Right forelimb (tissue), 1 donor: ENCODE measurements at regions not wholly inside any gene's neighbourhood (a gene's known extent, or its start where the extent isn't known, plus 50 kb on each side); places are given as distances from the start of the nearest gene placed in this dataset.
"Not testable (repeated sequence)": the region's sequence is repeated elsewhere in the genome, so short reads cannot be mapped to it uniquely, and the experiment has no call there.

Experiments used
- DNase-seq: peaks from one replicate; pipeline ENCODE4 v3.0.0-alpha.2; 2018

DNA sequence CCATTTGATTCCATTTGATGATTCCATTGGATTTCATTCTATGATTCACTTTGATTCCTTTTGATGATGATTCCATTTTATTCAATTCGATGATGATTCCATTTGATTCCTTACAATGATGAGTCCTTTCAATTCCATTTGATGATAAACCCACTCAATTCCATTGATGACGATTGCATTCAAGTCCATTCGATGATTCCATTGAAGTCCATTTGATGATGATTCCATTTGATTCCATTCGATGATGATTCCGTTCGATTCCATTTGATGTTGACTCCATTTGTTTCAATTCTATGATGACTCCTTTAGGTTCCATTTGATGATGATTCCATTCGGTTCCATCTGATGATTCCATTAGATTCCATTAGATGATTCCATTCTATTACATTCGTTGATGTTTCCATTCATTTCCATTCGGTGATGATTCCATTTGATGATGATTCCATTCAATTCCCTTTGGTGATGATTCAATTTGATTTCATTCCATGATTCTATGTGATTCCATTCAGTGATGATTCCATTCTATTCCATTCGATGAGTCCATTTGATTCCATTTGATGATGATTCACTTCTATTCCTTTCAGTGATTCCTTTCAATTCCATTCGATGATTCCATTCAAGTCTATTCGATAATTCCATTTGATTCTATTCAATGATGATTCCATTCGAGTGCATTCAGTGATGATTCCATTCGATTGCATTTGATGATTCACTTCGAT, 1106.0 kb downstream of the RPIA start:
- no peak for DNase-seq

DNA sequence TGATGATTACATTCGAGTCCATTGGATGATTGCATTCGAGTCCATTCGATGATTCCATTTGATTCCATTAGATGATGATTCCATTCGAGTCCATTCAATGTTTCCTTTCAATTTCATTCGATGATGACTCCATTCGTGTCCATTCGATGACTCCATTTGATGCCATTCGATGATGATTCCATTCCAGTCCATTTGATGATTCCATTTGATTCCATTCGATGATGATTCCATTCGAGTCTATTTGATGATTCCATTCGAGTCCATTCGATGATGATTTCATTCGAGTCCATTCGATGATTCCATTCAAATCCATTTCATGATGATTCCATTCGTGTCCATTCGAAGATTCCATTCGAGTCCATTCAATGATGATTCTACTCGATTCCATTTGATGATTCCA, 1109.7 kb downstream of the RPIA start:
- DNase-seq, result not testable (repeated sequence)

DNA sequence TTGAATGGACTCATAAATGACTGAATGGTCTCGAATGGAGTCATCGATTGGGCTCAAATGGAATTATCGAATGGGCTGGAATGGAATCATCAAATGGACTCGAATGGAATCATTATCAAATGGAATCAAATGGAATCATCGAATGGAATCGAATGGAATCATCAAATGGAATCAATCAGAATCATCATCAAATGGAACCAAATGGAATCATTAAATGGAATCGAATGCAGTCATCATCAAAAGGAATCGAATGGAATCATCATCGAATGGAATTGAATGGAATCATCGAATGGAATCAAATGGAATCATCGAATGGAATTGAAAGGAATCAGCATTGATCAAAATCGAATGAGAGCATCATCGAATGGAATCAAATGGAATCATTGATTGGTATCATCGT, 1114.9 kb downstream of the RPIA start:
- DNase-seq, result not testable (repeated sequence)

DNA sequence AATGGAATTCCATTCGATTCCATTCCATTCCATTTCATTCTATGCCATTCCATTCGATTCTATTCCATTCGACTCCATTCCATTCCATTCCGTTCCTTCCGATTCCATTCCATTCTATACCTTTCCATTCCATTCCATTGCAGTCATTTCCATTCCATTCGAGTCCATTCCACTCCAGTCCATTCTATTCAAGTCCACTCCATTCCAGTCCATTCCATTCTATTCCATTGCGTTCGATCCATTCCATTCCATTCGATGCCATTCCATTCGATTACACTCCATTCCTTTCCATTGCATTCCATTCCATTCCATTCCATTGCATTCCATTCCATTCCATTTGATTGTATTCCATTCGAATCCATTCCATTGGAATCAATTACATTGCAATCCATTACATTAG, 1119.8 kb downstream of the RPIA start:
- DNase-seq, result no peak

DNA sequence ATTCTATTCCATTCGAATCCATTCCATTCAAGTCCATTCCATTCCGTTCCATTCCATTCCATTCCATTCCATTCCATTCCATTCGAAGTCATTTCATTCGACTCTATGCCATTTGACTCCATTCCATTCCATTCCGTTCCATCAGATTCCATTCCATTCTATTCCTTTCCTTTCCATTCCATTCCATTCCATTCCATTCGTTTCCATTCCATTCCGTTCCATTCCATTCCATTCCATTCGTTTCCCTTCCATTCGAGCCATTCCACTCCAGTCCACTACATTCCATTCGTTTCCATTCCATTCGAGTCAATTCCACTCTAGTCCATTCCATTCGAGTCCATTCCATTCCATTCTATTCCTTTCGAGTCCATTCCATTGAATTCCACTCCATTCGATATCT, 1120.4 kb downstream of the RPIA start:
- DNase-seq, result not testable (repeated sequence)

DNA sequence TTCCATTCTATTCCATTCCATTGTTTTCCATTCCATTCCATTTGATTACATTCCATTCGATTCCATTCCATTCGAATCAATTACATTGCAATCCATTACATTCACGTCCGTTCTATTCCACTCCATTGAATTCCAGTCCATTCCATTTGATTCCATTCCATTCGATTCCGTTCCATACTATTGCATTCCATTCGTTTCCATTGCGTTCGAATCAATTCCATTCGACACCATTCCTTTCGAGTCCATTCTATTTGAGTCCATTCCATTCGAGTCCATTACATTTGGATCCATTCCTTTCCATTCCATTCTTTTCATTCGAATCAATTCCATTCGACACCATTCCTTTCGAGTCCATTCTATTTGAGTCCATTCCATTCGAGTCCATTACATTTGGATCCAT, 1122.9 kb downstream of the RPIA start:
- DNase-seq, result not testable (repeated sequence)

DNA sequence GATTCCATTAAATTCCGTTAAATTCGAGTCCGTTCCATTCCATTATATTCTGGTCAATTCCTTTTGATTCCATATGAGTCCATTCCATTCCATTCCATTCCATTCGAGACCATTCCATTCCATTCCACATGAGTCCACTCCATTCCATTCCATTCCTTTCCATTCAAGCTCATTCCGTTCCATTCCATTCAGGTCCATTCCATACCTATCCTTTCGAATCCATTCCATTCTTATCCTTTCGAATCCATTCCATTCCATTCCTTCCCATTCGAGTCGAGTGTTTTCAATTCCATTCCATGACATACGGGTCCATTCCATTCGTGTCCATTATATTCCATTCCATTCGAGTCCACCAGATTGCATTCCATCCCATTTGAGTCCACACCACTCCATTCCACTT, 1127.4 kb downstream of the RPIA start:
- no peak for DNase-seq

DNA sequence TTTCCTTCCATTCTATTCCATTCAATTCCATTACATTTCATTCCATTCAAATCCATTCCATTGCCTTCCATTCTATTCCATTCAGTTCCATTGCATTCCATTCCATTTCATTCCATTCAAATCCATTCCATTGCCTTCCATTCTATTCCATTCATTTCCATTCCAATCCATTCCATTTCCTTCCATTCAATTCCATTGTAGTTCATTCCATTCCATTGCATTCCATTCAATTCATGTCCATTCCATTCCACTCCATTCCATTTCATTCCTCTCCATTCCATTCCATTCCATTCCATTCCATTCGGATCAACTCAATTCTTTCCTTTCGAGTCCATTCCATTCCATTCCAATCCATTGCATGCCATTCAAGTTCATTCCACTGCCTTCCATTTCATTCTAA, 1128.3 kb downstream of the RPIA start:
- DNase-seq, result no peak

DNA sequence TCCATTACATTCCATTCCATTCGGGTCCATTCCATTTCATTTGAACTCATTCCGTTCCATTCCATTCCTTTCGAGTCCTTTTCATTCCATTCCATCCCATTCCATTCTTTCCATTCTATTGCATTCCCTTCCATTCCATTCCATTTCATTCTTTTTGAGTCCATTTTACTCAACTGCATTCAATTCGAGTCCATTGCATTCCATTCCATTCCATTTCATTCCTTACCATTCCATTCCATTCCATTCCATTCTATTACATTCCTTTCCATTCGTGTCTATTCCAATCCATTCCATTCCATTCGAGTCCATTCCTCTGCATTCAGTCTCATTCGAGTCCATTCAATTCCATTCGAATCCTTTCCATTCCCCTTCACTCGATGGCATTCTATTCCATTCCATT, 1128.8 kb downstream of the RPIA start:
- no peak for DNase-seq

DNA sequence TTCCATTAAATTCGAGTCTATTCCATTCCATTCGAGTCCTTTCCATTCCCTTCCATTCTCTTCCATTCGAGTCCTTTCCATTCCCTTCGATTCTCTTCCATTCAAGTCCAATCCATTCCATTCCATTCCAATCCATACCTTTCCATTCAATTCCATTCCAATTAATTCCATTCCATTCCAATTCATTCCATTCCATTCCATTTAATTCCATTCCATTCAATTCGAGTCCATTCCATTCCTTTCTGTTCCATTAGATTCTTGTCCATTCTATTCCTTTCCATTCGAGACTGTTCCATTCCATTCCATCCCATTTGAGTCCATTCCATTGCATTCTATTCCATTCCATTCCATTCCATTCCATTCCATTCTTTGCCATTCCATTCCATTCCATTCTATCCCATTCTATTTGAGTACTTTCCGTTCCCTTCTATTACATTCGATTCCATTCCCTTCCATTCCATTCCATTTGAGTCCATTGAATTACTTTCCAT, 1130.0 kb downstream of the RPIA start:
- DNase-seq, result no peak

DNA sequence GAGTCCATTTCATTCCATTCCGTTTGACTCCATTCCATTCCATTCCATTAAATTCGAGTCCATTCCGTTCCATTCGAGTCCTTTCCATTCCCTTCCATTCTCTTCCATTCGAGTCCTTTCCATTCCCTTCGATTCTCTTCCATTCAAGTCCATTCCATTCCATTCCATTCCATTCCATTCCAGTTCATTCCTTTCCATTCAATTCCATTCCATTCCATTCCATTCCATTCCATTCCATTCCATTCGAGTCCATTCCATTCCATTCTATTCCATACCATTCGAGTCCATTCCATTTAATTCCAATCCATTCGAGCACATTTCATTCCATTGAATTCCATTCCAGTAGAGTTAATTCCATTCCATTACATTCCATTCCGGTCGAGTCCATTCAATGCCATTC, 1130.9 kb downstream of the RPIA start:
- not testable (repeated sequence) for DNase-seq

DNA sequence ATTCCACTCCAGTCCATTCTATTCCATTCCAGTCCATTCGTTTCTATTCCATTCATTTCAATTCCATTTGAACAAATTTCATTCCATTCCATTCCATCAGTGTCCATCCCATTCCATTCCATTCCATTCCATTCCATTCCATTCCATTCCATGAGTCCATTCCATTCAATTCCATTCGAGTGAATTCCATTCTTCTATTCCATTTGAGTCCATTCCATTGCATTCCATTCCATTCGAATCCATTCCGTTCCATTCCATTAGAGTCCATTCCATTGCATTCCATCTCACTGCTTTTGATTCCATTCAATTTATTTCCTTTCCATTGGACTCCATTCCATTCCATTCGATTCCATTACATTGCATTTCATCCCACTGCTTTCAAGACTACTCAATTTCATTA, 1132.1 kb downstream of the RPIA start:
- no peak for DNase-seq

DNA sequence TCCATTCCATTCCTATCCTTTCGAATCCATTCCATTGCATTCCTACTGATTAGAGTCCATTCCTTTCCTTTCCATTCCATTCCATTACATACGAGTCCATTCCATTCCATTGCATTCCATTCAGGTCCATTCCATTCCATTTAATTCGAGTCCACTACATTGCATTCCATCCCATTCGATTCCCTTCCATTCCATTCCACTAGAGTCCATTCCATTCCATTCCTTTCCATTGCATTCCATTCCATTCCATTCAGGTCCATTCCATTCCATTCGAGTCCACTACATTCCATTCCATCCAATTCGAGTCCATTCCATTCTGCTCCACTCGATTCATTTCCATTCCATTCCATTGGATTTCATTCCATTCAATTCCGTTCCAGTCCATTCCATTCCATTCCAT, 1133.6 kb downstream of the RPIA start:
- DNase-seq, result no peak

DNA sequence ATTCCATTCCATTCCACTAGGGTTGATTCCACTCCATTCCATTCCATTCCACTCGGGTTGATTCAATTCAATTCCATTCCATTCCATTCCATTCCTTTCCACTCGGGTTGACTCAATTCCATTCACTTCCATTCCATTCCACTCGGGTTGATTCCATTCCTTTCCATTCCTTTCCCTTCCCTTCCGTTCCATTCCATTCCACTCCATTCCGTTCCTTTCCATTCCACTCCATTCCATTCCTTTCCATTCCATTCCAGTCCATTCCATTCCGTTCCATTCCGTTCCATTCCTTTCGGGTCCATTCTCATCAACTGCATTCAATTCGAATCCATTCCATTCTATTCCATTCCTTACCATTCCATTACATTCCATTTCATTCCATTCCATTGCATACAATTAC, 1135.3 kb downstream of the RPIA start:
- not testable (repeated sequence) for DNase-seq

DNA sequence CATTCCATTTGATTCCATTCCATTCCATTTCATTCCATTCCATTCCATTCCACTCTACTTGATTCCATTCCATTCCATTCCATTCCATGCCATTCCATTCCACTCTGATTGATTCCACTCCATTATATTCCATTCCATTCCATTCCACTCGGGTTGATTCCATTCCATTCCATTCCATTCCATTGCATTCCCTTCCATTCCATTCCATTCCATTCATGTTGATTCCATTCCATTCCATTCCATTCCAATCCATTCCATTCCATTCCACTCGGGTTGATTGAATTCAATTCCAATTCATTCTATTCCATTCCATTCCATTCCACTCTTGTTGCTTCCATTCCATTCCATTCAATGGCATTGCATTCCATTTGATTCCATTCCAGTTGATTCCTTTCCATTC, 1136.4 kb downstream of the RPIA start:
- not testable (repeated sequence) for DNase-seq

DNA sequence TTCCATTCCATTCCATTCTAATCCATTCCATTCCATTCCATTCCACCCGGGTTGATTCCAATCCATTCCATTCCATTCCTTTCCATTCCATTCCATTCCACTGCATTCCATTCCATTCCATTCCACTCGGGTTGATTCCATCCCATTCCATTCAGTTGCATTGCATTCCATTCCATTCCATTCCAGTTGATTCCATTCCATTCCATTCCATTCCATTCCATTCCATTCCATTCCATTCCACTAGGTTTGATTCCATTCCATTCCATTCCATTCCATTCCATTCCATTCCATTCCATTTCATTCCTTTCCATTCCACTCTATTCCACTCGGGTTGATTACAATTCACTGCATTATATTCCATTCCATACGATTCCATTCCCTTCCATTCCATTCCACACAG, 1136.9 kb downstream of the RPIA start:
- not testable (repeated sequence) for DNase-seq

DNA sequence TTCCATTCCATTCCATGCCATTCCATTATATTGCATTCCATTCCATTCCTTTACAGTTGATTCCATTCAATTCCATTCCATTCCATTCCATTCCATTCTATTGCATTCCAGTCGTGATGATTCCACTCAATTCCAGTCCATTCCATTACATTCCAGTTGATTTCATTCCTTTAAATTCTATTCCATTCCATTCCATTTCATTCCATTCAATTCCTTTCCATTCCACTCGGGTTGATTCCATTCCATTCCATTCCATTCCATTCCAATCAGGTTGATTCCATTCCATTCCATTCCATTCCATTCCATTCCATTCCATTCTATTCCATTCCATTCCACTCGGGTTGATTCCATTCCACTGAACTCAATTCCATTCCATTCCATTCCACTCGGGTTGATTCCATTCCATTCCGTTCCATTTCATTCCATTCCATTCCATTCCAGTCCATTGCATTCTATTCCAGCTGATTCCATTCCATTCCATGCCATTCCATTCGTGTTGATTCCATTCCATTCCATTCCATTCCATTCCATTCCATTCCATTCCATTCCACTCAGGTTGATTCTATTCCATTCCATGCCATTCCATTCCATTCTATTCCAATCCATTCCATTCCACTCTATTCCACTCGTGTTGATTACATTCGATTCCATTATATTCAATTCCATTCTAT, 1137.6 kb downstream of the RPIA start:
- DNase-seq, result not testable (repeated sequence)

DNA sequence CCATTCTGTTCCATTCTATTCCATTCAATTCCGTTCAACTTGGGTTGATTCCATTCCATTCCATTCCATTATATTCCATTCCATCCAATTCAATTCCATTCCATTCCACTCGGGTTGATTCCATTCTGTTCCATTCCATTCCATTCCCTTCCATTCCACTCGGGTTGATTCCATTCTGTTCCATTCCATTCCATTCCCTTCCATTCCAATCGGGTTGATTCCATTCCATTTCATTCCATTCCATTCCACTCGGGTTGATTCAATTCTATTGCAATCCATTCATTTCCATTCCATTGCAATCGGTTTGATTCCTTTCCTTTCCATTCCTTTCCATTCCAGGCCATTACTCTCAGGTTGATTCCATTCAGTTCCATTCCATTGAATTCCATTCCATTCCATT, 1138.4 kb downstream of the RPIA start:
- DNase-seq, result no peak

DNA sequence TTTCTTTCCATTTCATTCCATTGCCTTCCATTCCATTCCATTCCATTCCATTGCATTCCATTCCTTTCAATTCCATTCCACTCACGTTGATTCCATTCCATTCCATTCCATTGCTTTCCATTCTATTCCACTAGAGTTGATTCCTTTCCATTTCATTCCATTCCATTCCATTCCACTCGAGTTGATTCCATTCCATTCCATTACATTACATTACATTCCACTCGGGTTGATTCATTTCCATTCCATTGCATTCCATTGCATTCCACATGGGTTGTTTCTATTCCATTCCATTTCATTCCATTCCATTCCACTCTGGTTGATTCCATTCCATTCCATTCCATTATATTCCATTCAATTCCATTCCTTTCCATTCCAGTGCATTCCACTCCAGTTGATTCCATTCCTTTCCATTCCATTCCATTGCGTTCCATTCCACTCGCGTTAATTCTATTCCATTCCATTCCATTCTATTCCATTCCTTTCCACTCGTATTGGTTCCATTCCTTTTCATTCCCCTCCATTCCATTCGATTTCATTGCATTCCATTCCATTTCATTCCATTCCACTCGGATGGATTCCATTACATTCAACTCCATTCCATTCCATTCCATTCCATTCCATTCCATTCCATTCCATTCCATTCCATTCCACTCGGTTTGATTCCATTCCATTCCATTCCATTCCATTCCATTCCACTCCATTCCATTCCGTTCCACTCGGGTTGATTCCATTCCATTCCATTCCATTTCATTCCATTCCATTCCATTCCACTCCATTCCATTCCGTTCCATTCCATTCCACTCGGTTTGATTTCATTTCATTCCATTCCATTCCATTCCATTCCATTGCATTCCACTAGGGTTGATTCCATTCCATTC, 1139.1 kb downstream of the RPIA start:
- not testable (repeated sequence) for DNase-seq

DNA sequence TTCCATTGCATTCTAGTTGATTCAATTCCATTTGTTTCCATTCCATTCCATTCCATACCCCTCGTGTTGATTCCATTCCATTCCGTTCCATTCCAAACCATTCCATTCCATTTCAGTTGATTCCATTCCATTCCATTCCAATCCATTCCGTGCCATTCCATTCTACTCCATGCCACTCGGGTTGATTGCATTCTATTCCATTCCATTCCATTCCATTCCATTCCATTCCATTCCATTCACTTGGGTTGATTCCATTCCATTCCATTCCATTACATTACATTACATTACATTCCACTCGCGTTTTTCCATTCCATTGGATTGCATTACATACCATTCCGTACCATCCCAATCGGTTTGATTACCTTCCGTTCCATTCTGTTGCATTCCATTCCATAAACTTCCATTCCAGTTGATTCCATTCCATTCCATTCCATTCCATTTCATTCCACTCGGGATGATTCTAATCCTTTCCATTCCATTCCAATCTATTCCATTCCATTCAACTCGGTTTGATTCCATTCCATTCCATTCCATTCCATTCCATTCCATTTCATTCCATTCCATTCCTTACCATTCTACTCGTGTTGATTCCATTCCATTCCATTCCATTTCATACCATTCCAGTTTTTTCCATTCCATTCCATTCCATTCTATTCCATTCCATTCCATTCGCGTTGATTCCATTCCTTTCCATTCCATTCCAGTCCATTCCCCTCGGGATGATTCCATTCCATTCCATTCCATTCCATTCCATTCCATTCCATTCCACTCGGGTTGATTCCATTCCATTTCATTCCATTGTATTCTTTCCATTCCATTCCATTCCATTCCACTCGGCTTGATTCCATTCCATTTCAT, 1140.4 kb downstream of the RPIA start:
- no peak for DNase-seq

DNA sequence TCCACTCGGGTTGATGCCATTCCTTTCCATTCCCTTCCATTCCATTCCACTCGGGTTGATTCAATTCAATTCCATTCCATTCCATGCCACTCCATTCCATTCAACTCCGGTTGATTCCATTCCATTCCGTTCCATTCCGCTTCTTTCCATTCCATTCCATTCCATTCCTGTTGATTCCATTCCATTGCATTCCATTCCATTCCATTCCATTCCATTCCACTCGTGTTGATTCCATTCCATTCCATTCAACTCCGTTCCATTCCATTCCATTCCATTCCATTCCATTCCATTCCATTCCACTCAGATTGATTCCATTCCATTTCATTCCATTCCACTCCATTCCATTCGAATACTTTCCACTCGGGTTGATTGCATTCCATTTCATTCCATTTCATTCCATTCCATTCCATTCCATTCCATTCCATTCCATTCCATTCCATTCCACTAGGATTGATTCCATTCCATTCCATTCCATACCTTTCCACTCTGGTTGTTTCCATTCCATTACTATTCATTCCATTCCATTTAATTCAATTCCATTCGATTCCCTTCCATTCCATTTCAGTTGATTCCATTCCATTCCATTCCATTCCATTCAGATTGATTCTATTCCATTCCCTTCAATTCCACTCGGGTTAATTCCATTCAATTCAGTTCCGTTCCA, 1141.8 kb downstream of the RPIA start:
- no peak for DNase-seq

DNA sequence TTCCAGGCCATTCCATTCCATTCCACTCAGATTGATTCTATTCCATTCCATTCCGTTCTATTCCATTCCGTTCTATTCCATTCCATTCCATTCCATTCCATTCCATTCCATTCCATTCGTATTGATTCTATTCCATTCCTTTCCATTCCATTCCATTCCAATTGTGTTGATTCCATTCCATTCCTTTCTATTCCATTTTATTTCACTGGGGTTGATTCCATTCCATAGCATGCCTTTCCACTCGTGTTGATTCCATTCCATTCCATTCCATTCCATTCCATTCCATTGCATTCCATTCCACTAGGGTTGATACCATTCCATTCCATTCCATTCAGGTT, 1142.3 kb downstream of the RPIA start:
- no peak for DNase-seq
